Stomach (tissue), 8 donors: ENCODE measurements at regions not wholly inside any gene's neighbourhood (a gene's known extent, or its start where the extent isn't known, plus 50 kb on each side); places are given as distances from the start of the nearest gene placed in this dataset.

ENCODE experiments used
- DNase-seq, 2 donors: peaks; one replicate each; pipeline versions ENCODE4 v3.0.0 to v3.0.0-alpha.2; 2013 to 2019
- H3K27ac ChIP-seq, 5 donors: fragments of 200-600 bp in 4 of 5; sonication (generic) in 4 of 5; one replicate each; pipeline ENCODE4 v1.5.1; 2013 to 2019; ENCODE audit warnings: mild to moderate bottlenecking in 1 of 5, moderate library complexity in 1 of 5
- H3K27me3 ChIP-seq, 3 donors: fragments of 200-600 bp; sonication (generic); one replicate each; pipeline ENCODE4 v1.5.1; 2017 to 2019; ENCODE audit warnings: mixed run types in 1 of 3
- H3K36me3 ChIP-seq, 4 donors: fragments of 200-600 bp; sonication (generic); 1 replicate in 3 of 4; 2 replicates in 1 of 4; pipeline ENCODE4 v1.5.1; 2016 to 2019
- H3K4me1 ChIP-seq, 4 donors: fragments of 200-600 bp; sonication (generic); one replicate each; pipeline ENCODE4 v1.5.1; 2016 to 2019
- H3K4me3 ChIP-seq, 4 donors: fragments of 200-600 bp; sonication (generic) in 3 of 4; one replicate each; pipeline ENCODE4 v1.5.1; 2016 to 2019; ENCODE audit warnings: mild to moderate bottlenecking in 1 of 4
- H3K9me3 ChIP-seq, 4 donors: fragments of 200-600 bp; sonication (generic); one replicate each; pipeline ENCODE4 v1.5.1; 2016 to 2019
- EP300 ChIP-seq: sonication (generic); formaldehyde crosslinking; IDR thresholded peaks from one replicate; pipeline ENCODE4 v1.6.1; 2017; ENCODE audit warnings: antibody characterized with exemption
- POLR2A ChIP-seq, 4 donors: fragments of 450-650 bp; IDR thresholded peaks; one replicate each; pipeline ENCODE4 v1.6.1; 2016; ENCODE audit warnings: antibody characterized with exemption in 4 of 4, control low read depth in 2 of 4, mild to moderate bottlenecking in 1 of 4, moderate library complexity in 1 of 4
- POLR2AphosphoS5 ChIP-seq, 3 donors: sonication (generic); formaldehyde crosslinking; IDR thresholded peaks; one replicate each; pipeline ENCODE4 v1.6.1; 2016; ENCODE audit warnings: antibody characterized with exemption in 3 of 3
- WGBS, 5 donors: extraction: QIAGEN DNeasy Blood & Tissue Kit in 3 of 5; methylation state at CpG; one replicate each; pipeline versions ENCODE4 v1.1.5 to v1.1.7; 2013 to 2018; 5-methylcytosine and 5-hydroxymethylcytosine counted together
- intact Hi-C: fragments of 100-400 bp; cut with DNase I; formaldehyde crosslinking; loops from one replicate; pipeline ENCODE4 v1.15.1; 2023; ENCODE audit warnings: low total_unique reads
- TF ChIP-seq, protein P1 (sequence below), 7 experiments: fragments of 450-650 bp in 4 of 7; fragments of 200-600 bp in 3 of 7; sonication (generic) in 3 of 7; IDR thresholded peaks; one replicate each; pipeline ENCODE4 v1.5.1; 2016 to 2019; ENCODE audit warnings: antibody characterized with exemption in 7 of 7, control low read depth in 2 of 7, mild to moderate bottlenecking in 1 of 7
- donor health status: healthy with polysubstance abuse.
- donor health status: Bipolar disorder and iron deficiency.
- donor health status: healthy.

DNA sequence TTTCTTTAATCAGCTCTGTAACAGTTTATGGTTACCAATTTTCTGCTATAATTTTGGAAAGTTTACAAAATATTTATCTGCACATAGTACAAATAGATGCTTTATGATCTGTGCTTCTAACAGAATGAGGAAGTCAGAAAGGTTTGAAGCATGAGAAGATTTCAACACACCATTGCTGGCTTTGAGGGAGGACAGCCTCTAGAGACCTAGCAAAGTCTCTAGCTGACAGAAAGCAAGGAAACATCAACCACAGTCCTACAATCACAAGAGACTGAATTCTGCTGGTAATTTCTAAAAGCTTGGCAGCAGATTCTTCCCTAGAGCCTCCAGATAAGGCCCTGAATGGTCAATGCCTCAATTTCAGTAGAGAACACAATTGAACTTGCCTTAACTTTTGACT is 750.8 kb upstream of the SLC35B3 start:
- Histone ChIP-seq H3K27me3 (no peaks in the 10 kb centered on the region), H3K4me3 (no peak overlapping the region), H3K36me3 (no peaks in the 10 kb centered on the region), H3K9me3 (no peaks in the 10 kb centered on the region), H3K27ac (no peak overlapping the region), H3K4me1 (no peaks in the 10 kb centered on the region)
- no peak for TF ChIP-seq EP300
- TF ChIP-seq, protein P1, sequence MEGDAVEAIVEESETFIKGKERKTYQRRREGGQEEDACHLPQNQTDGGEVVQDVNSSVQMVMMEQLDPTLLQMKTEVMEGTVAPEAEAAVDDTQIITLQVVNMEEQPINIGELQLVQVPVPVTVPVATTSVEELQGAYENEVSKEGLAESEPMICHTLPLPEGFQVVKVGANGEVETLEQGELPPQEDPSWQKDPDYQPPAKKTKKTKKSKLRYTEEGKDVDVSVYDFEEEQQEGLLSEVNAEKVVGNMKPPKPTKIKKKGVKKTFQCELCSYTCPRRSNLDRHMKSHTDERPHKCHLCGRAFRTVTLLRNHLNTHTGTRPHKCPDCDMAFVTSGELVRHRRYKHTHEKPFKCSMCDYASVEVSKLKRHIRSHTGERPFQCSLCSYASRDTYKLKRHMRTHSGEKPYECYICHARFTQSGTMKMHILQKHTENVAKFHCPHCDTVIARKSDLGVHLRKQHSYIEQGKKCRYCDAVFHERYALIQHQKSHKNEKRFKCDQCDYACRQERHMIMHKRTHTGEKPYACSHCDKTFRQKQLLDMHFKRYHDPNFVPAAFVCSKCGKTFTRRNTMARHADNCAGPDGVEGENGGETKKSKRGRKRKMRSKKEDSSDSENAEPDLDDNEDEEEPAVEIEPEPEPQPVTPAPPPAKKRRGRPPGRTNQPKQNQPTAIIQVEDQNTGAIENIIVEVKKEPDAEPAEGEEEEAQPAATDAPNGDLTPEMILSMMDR (IDR thresholded peaks at IDR 0.05), result no peak
- TF ChIP-seq POLR2A (IDR thresholded peaks at IDR 0.05), result no peak
- no peak for TF ChIP-seq POLR2AphosphoS5 (IDR thresholded peaks at IDR 0.05)
- DNase-seq, result no peak
- intact Hi-C loops, result no loop called here

DNA sequence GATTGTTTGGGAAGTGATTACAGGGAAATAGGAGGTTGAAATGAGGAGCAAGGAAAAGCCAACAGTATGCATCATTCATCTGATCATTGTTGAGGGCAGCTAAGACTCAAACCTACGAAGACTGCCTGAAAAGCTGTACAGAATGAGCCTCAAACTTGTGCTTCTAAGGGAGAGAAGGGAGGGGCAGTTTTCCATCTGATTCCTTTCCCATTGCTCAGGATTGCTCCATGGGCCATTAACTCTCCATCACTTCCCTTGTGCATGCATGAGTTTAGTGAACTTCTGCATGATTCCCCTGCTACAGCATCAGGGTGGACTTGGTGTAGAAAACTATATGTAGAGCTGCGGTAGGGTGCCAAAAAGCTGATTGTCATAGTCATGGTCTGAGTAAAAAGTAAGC is 742.7 kb upstream of the SLC35B3 start:
- TF ChIP-seq EP300, result no peak
- no peak for TF ChIP-seq POLR2AphosphoS5 (IDR thresholded peaks at IDR 0.05)
- no peak for TF ChIP-seq POLR2A (IDR thresholded peaks at IDR 0.05)
- TF ChIP-seq, protein P1 (IDR thresholded peaks at IDR 0.05), result no peak
- H3K4me3 ChIP-seq, result no peak overlapping the region
- H3K36me3 ChIP-seq, result no peaks in the 10 kb centered on the region
- H3K4me1 ChIP-seq, result no peaks in the 10 kb centered on the region
- no peaks in the 10 kb centered on the region for H3K9me3 ChIP-seq
- WGBS, 5 donors, result 69 to 84% (median 79%) methylated on average over 2 of the region's 2 CpGs
- no peak overlapping the region for H3K27ac ChIP-seq
- no peak for DNase-seq
- no peaks in the 10 kb centered on the region for H3K27me3 ChIP-seq
- intact Hi-C loops, result no loop called here

DNA sequence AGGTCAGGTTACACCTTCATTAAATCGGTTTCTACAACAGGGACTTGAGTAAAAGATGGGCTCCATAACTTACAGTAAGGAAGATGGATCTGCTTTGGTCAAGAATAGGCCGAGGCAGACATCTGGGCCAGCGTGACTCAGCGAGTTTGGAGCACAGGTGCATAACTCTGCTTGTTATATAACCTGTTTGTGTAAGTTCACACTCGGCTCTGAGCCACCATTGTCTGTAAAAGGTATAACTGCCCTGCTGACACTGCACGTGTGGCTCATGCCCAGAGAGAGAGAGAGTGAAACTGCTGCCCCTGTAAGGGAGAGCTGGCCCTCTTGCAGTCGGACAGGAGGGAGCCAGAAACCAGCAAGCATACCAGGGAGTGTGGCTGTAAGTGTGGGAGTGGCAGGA is 737.9 kb upstream of the SLC35B3 start:
- 72 to 79% (median 78%) methylated on average over 7 of the region's 7 CpGs for WGBS, 5 donors
- Histone ChIP-seq H3K9me3 (no peaks in the 10 kb centered on the region), H3K4me1 (no peaks in the 10 kb centered on the region), H3K36me3 (no peaks in the 10 kb centered on the region), H3K27ac (no peak overlapping the region), H3K27me3 (no peaks in the 10 kb centered on the region), H3K4me3 (no peak overlapping the region)
- intact Hi-C loops, result no loop called here
- TF ChIP-seq POLR2A (IDR thresholded peaks at IDR 0.05) (no peak), EP300 (no peak), POLR2AphosphoS5 (IDR thresholded peaks at IDR 0.05) (no peak)
- TF ChIP-seq, protein P1 (IDR thresholded peaks at IDR 0.05), result no peak
- DNase-seq, result no peak

DNA sequence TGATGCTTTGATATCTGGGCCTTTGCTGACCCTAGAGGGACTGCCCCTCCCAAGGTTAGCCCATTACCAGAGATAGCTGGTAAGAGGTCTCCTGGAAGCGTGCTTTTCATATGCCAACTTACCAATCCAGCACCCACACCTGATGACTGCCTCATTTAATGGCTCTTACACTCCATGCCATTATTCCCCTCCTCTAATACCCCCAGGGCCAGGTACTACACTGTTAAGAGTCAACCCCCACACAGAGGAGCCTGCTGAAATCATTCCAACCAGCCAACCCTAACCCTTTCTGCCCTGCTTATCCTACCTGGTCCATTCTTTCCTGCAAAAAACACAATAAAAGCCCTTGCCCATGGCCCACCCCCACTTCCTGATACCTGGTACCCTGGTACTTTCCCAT is 736.8 kb upstream of the SLC35B3 start:
- DNase-seq, result no peak
- TF ChIP-seq POLR2A (IDR thresholded peaks at IDR 0.05) (no peak), EP300 (no peak), POLR2AphosphoS5 (IDR thresholded peaks at IDR 0.05) (no peak)
- TF ChIP-seq, protein P1 (IDR thresholded peaks at IDR 0.05), result no peak
- intact Hi-C loops, result no loop called here
- Histone ChIP-seq H3K4me1 (no peaks in the 10 kb centered on the region), H3K36me3 (no peaks in the 10 kb centered on the region), H3K9me3 (no peaks in the 10 kb centered on the region), H3K4me3 (no peak overlapping the region), H3K27ac (no peak overlapping the region), H3K27me3 (no peaks in the 10 kb centered on the region)
- 75 to 91% (median 90%) methylated on average over 1 of the region's 1 CpG for WGBS, 5 donors
